ENCODE measurements at regions not wholly inside any gene's neighbourhood (a gene's known extent, or its start where the extent isn't known, plus 50 kb on each side); places are given as distances from the start of the nearest gene placed in this dataset.

- TF ChIP-seq POLR2A (IDR thresholded peaks at IDR 0.05) (no peak), CTCF (IDR thresholded peaks at IDR 0.05) (no peak)
These were observed 165.9 kb upstream of the CACNA1E start for GRCh38 chr1:181317261-181317930.

All from thyroid gland (tissue), 4 donors.